Neural progenitor cell (in vitro differentiated cells): ENCODE measurements at regions not wholly inside any gene's neighbourhood (a gene's known extent, or its start where the extent isn't known, plus 50 kb on each side); places are given as distances from the start of the nearest gene placed in this dataset.

Experiments used
- DNase-seq: peaks from one replicate; pipeline ENCODE4 v3.0.0-alpha.2; 2016; ENCODE audit warnings: low spot score
- H2AFZ ChIP-seq: fragments of 200-600 bp; sonication (generic); replicated peaks from 2 replicates; pipeline ENCODE4 v1.6.1; 2016; ENCODE audit warnings: antibody characterized with exemption
- H3F3A ChIP-seq: fragments of 200-600 bp; sonication (generic); 2 replicates; pipeline ENCODE4 v1.6.1; 2016; ENCODE audit warnings: antibody characterized with exemption, low read depth
- H3K27ac ChIP-seq: fragments of 200-600 bp; sonication (generic); 2 replicates; pipeline ENCODE4 v1.5.1; 2016; ENCODE audit warnings: mild to moderate bottlenecking
- H3K27me3 ChIP-seq: fragments of 200-600 bp; sonication (generic); 2 replicates; pipeline ENCODE4 v1.6.1; 2016; ENCODE audit warnings: mild to moderate bottlenecking, moderate library complexity
- H3K36me3 ChIP-seq: fragments of 200-600 bp; sonication (generic); 2 replicates; pipeline ENCODE4 v1.5.1; 2016
- H3K4me1 ChIP-seq: fragments of 200-600 bp; sonication (generic); 2 replicates; pipeline ENCODE4 v1.6.1; 2016; ENCODE audit warnings: mixed run types
- H3K4me2 ChIP-seq: fragments of 200-600 bp; sonication (generic); 2 replicates; pipeline ENCODE4 v1.6.1; 2016
- H3K4me3 ChIP-seq: fragments of 200-600 bp; sonication (generic); 2 replicates; pipeline ENCODE4 v1.5.1; 2016
- H3K79me2 ChIP-seq: fragments of 200-600 bp; sonication (generic); 2 replicates; pipeline ENCODE4 v1.6.1; 2016; ENCODE audit warnings: low read depth
- H3K9ac ChIP-seq: fragments of 200-600 bp; sonication (generic); 2 replicates; pipeline ENCODE4 v1.6.1; 2016
- H3K9me3 ChIP-seq: fragments of 200-600 bp; sonication (generic); 2 replicates; pipeline ENCODE4 v1.5.1; 2016; ENCODE audit warnings: low read depth
- H4K20me1 ChIP-seq: fragments of 200-600 bp; sonication (generic); 2 replicates; pipeline ENCODE4 v1.6.1; 2016; ENCODE audit warnings: low read depth
- H3K27ac Mint-ChIP-seq: 3 replicates; pipeline ENCODE4 v1.8.0; 2021; ENCODE audit warnings: mixed read lengths
- H3K27me3 Mint-ChIP-seq: 2 replicates; pipeline ENCODE4 v1.8.0; 2022; ENCODE audit warnings: low read depth, mild to moderate bottlenecking, inconsistent platforms, moderate library complexity, mixed read lengths; ENCODE audit not compliant: insufficient read depth
- H3K36me3 Mint-ChIP-seq: 3 replicates; pipeline ENCODE4 v1.8.0; 2021; ENCODE audit warnings: mixed read lengths
- H3K4me1 Mint-ChIP-seq: 3 replicates; pipeline ENCODE4 v1.8.0; 2021; ENCODE audit warnings: mixed read lengths
- H3K4me3 Mint-ChIP-seq: 3 replicates; pipeline ENCODE4 v1.8.0; 2021; ENCODE audit warnings: mild to moderate bottlenecking, moderate library complexity, mixed read lengths
- H3K9me3 Mint-ChIP-seq: 3 replicates; pipeline ENCODE4 v1.8.0; 2020; ENCODE audit warnings: mixed read lengths
- CTCF ChIP-seq: fragments of 200-600 bp; sonication (generic); IDR thresholded peaks from 2 replicates; pipeline ENCODE4 v1.5.1; 2017; ENCODE audit warnings: antibody characterized with exemption, mild to moderate bottlenecking
- EZH2 ChIP-seq: fragments of 200-600 bp; sonication (generic); IDR thresholded peaks from 2 replicates; pipeline ENCODE4 v1.6.1; 2017; ENCODE audit warnings: antibody characterized with exemption, mild to moderate bottlenecking, moderate library complexity
- EZH2phosphoT487 ChIP-seq: fragments of 200-600 bp; sonication (generic); IDR thresholded peaks from 2 replicates; pipeline ENCODE4 v1.6.1; 2017; ENCODE audit warnings: antibody characterized with exemption

- no peak overlapping the region for H3K4me3 ChIP-seq
- H3K27me3 Mint-ChIP-seq: no peaks in the 10 kb centered on the region
- H3K27ac ChIP-seq: no peak overlapping the region
- H3K4me3 Mint-ChIP-seq: no peak overlapping the region
- no peaks in the 10 kb centered on the region for H3K4me1 ChIP-seq
- H3K9me3 Mint-ChIP-seq: no peaks in the 10 kb centered on the region
- no peaks in the 10 kb centered on the region for H3F3A ChIP-seq
- no peaks in the 10 kb centered on the region for H4K20me1 ChIP-seq
- no peak for DNase-seq
- H3K4me1 Mint-ChIP-seq: no peaks in the 10 kb centered on the region
- no peaks in the 10 kb centered on the region for H3K36me3 Mint-ChIP-seq
- TF ChIP-seq CTCF (no peak), EZH2phosphoT487 (no peak), EZH2 (no peak)
- no peak overlapping the region for H3K4me2 ChIP-seq
- no peak overlapping the region for H3K9ac ChIP-seq
- peaks cover 6% of the 10 kb centered on the region for H3K9me3 ChIP-seq
- no peaks in the 10 kb centered on the region for H3K27me3 ChIP-seq
- H2AFZ ChIP-seq: no peak overlapping the region
- no peak overlapping the region for H3K27ac Mint-ChIP-seq
- H3K79me2 ChIP-seq: no peaks in the 10 kb centered on the region
- H3K36me3 ChIP-seq: no peaks in the 10 kb centered on the region
These were observed 109.7 kb downstream of the MSL3 start for GRCh38 chrX:11867610-11868345.

GRCh38 chrX:11870789-11871188 is 112.8 kb downstream of the MSL3 start:
- Mint-ChIP-seq H3K36me3 (no peaks in the 10 kb centered on the region), H3K9me3 (no peaks in the 10 kb centered on the region), H3K27ac (no peak overlapping the region), H3K4me1 (no peaks in the 10 kb centered on the region), H3K4me3 (no peak overlapping the region), H3K27me3 (peaks cover 3% of the 10 kb centered on the region)
- no peak for TF ChIP-seq EZH2phosphoT487
- TF ChIP-seq EZH2: no peak
- TF ChIP-seq CTCF: no peak
- no peaks in the 10 kb centered on the region for H3K36me3 ChIP-seq
- no peak for DNase-seq
- H3K4me1 ChIP-seq: no peaks in the 10 kb centered on the region
- no peak overlapping the region for H3K27ac ChIP-seq
- no peak overlapping the region for H3K4me3 ChIP-seq
- H2AFZ ChIP-seq: no peak overlapping the region
- H3K9me3 ChIP-seq: peaks cover 6% of the 10 kb centered on the region
- no peaks in the 10 kb centered on the region for H3K79me2 ChIP-seq
- H3K9ac ChIP-seq: no peak overlapping the region
- H3K27me3 ChIP-seq: no peaks in the 10 kb centered on the region
- H4K20me1 ChIP-seq: no peaks in the 10 kb centered on the region
- no peaks in the 10 kb centered on the region for H3F3A ChIP-seq
- H3K4me2 ChIP-seq: no peak overlapping the region

- H3K4me3 Mint-ChIP-seq: no peak overlapping the region
- H3K27ac ChIP-seq: no peak overlapping the region
- H3K4me3 ChIP-seq: no peak overlapping the region
- no peaks in the 10 kb centered on the region for H3K36me3 Mint-ChIP-seq
- H3F3A ChIP-seq: no peaks in the 10 kb centered on the region
- no peaks in the 10 kb centered on the region for H3K27me3 Mint-ChIP-seq
- H2AFZ ChIP-seq: no peak overlapping the region
- H3K27ac Mint-ChIP-seq: no peak overlapping the region
- H3K27me3 ChIP-seq: no peaks in the 10 kb centered on the region
- H3K9me3 Mint-ChIP-seq: no peaks in the 10 kb centered on the region
- H3K79me2 ChIP-seq: no peaks in the 10 kb centered on the region
- DNase-seq: no peak
- no peaks in the 10 kb centered on the region for H3K4me1 Mint-ChIP-seq
- H3K4me1 ChIP-seq: no peaks in the 10 kb centered on the region
- TF ChIP-seq EZH2phosphoT487: no peak
- no peak for TF ChIP-seq EZH2
- H3K36me3 ChIP-seq: no peaks in the 10 kb centered on the region
- no peak overlapping the region for H3K4me2 ChIP-seq
- no peaks in the 10 kb centered on the region for H4K20me1 ChIP-seq
- H3K9me3 ChIP-seq: no peaks in the 10 kb centered on the region
- H3K9ac ChIP-seq: no peak overlapping the region
These were observed 123.6 kb downstream of the MSL3 start for GRCh38 chrX:11881485-11882170.

GRCh38 chrX:11886745-11887144 is 128.7 kb downstream of the MSL3 start:
- Histone ChIP-seq H3F3A (no peaks in the 10 kb centered on the region), H3K4me1 (no peaks in the 10 kb centered on the region), H3K4me3 (no peak overlapping the region), H3K36me3 (no peaks in the 10 kb centered on the region), H2AFZ (no peak overlapping the region), H3K27me3 (no peaks in the 10 kb centered on the region), H3K27ac (no peak overlapping the region), H3K9me3 (no peaks in the 10 kb centered on the region), H3K9ac (no peak overlapping the region), H3K79me2 (no peaks in the 10 kb centered on the region), H4K20me1 (no peaks in the 10 kb centered on the region), H3K4me2 (no peak overlapping the region)
- DNase-seq: no peak
- Mint-ChIP-seq H3K36me3 (no peaks in the 10 kb centered on the region), H3K4me1 (no peaks in the 10 kb centered on the region), H3K9me3 (no peaks in the 10 kb centered on the region), H3K27ac (no peak overlapping the region), H3K4me3 (no peak overlapping the region), H3K27me3 (no peaks in the 10 kb centered on the region)
- no peak for TF ChIP-seq EZH2phosphoT487
- no peak for TF ChIP-seq EZH2
- TF ChIP-seq CTCF: no peak
